Keratinocyte (primary cell): ENCODE measurements at regions not wholly inside any gene's neighbourhood (a gene's known extent, or its start where the extent isn't known, plus 50 kb on each side); places are given as distances from the start of the nearest gene placed in this dataset.

Experiments used
- DNase-seq: peaks from one replicate; pipeline ENCODE4 v3.0.0-alpha.2; 2011; ENCODE audit warnings: low read depth, missing footprints, low spot score
- FAIRE-seq: peaks from 2 replicates; lab custom pipeline; 2011; peaks lifted over from hg19 to GRCh38; lab: Jason Lieb, UNC
- H2AFZ ChIP-seq: 2 replicates; pipeline ENCODE4 v1.6.0; 2012; ENCODE audit warnings: low read length, control low read depth, inconsistent platforms; ENCODE audit not compliant: control insufficient read depth
- H3K27ac ChIP-seq: 2 replicates; pipeline ENCODE4 v1.5.1; 2011; ENCODE audit warnings: low read length; ENCODE audit not compliant: control insufficient read depth, insufficient read depth
- H3K27me3 ChIP-seq: 3 replicates; pipeline ENCODE4 v1.6.0; 2011; ENCODE audit warnings: low read length; ENCODE audit not compliant: control insufficient read depth, insufficient read depth; ENCODE audit errors: extremely low read depth
- H3K36me3 ChIP-seq, 2 experiments: 2 replicates in 1 of 2; 3 replicates in 1 of 2; pipeline ENCODE4 v1.5.1; 2011; ENCODE audit warnings: low read length in 2 of 2, mild to moderate bottlenecking in 1 of 2; ENCODE audit not compliant: control insufficient read depth in 2 of 2, insufficient read depth in 2 of 2; ENCODE audit errors: extremely low read depth in 1 of 2
- H3K4me1 ChIP-seq: 3 replicates; pipeline ENCODE4 v1.5.1; 2011; ENCODE audit warnings: low read length; ENCODE audit not compliant: control insufficient read depth, insufficient read depth; ENCODE audit errors: extremely low read depth
- H3K4me2 ChIP-seq: 3 replicates; pipeline ENCODE4 v1.6.0; 2011; ENCODE audit warnings: low read depth, low read length; ENCODE audit not compliant: control insufficient read depth, insufficient read depth; ENCODE audit errors: extremely low read depth
- H3K4me3 ChIP-seq, 3 experiments: fragments of 200-600 bp in 1 of 3; sonication (generic) in 1 of 3; 2 replicates in 2 of 3; 3 replicates in 1 of 3; pipeline ENCODE4 v1.5.1; 2011 to 2016; ENCODE audit warnings: low read length in 3 of 3, mild to moderate bottlenecking in 3 of 3, control low read depth in 2 of 3, inconsistent platforms in 1 of 3, low read depth in 1 of 3, mixed read lengths in 1 of 3, mixed run types in 1 of 3, moderate library complexity in 1 of 3; ENCODE audit not compliant: control insufficient read depth in 2 of 3, insufficient read depth in 2 of 3; ENCODE audit errors: extremely low read depth in 1 of 3
- H3K79me2 ChIP-seq: 2 replicates; pipeline ENCODE4 v1.6.0; 2012; ENCODE audit warnings: low read length; ENCODE audit not compliant: control insufficient read depth, insufficient read depth
- H3K9ac ChIP-seq: 3 replicates; pipeline ENCODE4 v1.6.0; 2011; ENCODE audit warnings: low read length; ENCODE audit not compliant: control insufficient read depth, insufficient read depth; ENCODE audit errors: extremely low read depth
- H3K9me1 ChIP-seq: 3 replicates; pipeline ENCODE4 v1.6.0; 2011; ENCODE audit warnings: low read length; ENCODE audit not compliant: control insufficient read depth, insufficient read depth; ENCODE audit errors: extremely low read depth
- H3K9me3 ChIP-seq: 2 replicates; pipeline ENCODE4 v1.5.1; 2012; ENCODE audit warnings: low read depth, low read length; ENCODE audit not compliant: control insufficient read depth
- H4K20me1 ChIP-seq: 3 replicates; pipeline ENCODE4 v1.6.0; 2011; ENCODE audit warnings: low read length; ENCODE audit not compliant: control insufficient read depth, insufficient read depth; ENCODE audit errors: extremely low read depth
- EZH2 ChIP-seq: IDR thresholded peaks from one replicate; pipeline ENCODE4 v1.6.1; 2012; ENCODE audit warnings: inconsistent platforms, mild to moderate bottlenecking, low read length, moderate library complexity
- dilution Hi-C: fragments of 300-500 bp; cut with MboI; formaldehyde crosslinking; loops from one replicate; pipeline ENCODE4 v1.7.0; 2020; ENCODE audit warnings: low sequenced_read_pairs; ENCODE audit not compliant: extremely low pct_ligation_motif_present
- TF ChIP-seq, protein P1 (sequence below), 3 experiments: IDR thresholded peaks in 1 of 3; conservative IDR thresholded peaks in 1 of 3; optimal IDR thresholded peaks in 1 of 3; 2 replicates in 2 of 3; 3 replicates in 1 of 3; pipeline versions ENCODE3 to v1.5.1; 2011; ENCODE audit warnings: low read length in 3 of 3, mild to moderate bottlenecking in 3 of 3, moderate library complexity in 2 of 3, control low read depth in 1 of 3, inconsistent platforms in 1 of 3; ENCODE audit not compliant: insufficient read depth in 2 of 3; ENCODE audit errors: extremely low read depth in 1 of 3

GRCh38 chr12:115312901-115313300 is 628.9 kb upstream of the TBX3 start:
- dilution Hi-C loops: no loop called here
- no peaks in the 10 kb centered on the region for H3K79me2 ChIP-seq
- H3K36me3 ChIP-seq: no peaks in the 10 kb centered on the region
- no peak overlapping the region for H2AFZ ChIP-seq
- no peaks in the 10 kb centered on the region for H3K9me3 ChIP-seq
- no peak overlapping the region for H3K27ac ChIP-seq
- H3K9ac ChIP-seq: no peak overlapping the region
- peaks cover 11% of the 10 kb centered on the region for H3K4me1 ChIP-seq
- H4K20me1 ChIP-seq: no peaks in the 10 kb centered on the region
- FAIRE-seq: peak; percentile 46
- no peaks in the 10 kb centered on the region for H3K9me1 ChIP-seq
- no peak overlapping the region for H3K4me3 ChIP-seq
- no peaks in the 10 kb centered on the region for H3K27me3 ChIP-seq
- H3K4me2 ChIP-seq: no peak overlapping the region
- TF ChIP-seq, protein P1, sequence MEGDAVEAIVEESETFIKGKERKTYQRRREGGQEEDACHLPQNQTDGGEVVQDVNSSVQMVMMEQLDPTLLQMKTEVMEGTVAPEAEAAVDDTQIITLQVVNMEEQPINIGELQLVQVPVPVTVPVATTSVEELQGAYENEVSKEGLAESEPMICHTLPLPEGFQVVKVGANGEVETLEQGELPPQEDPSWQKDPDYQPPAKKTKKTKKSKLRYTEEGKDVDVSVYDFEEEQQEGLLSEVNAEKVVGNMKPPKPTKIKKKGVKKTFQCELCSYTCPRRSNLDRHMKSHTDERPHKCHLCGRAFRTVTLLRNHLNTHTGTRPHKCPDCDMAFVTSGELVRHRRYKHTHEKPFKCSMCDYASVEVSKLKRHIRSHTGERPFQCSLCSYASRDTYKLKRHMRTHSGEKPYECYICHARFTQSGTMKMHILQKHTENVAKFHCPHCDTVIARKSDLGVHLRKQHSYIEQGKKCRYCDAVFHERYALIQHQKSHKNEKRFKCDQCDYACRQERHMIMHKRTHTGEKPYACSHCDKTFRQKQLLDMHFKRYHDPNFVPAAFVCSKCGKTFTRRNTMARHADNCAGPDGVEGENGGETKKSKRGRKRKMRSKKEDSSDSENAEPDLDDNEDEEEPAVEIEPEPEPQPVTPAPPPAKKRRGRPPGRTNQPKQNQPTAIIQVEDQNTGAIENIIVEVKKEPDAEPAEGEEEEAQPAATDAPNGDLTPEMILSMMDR (optimal IDR thresholded peaks at IDR 0.05 in 1 of 3, IDR thresholded peaks at IDR 0.05 in 1 of 3, conservative IDR thresholded peaks at IDR 0.05 in 1 of 3; ENCODE audit: extremely low read depth in 1 of 3, insufficient read depth in 2 of 3, low read length in 3 of 3): no peak
- TF ChIP-seq EZH2: no peak
- no peak for DNase-seq

- no peak for DNase-seq
- Histone ChIP-seq H3K4me1 (peaks cover 8% of the 10 kb centered on the region), H3K9ac (no peak overlapping the region), H3K4me3 (no peak overlapping the region), H3K27me3 (no peaks in the 10 kb centered on the region), H3K9me3 (no peaks in the 10 kb centered on the region), H4K20me1 (no peaks in the 10 kb centered on the region), H3K9me1 (no peaks in the 10 kb centered on the region), H3K36me3 (no peaks in the 10 kb centered on the region), H3K4me2 (no peak overlapping the region), H3K79me2 (no peaks in the 10 kb centered on the region), H2AFZ (no peak overlapping the region), H3K27ac (no peak overlapping the region)
- dilution Hi-C loops: no loop called here
- TF ChIP-seq EZH2: no peak
- TF ChIP-seq, protein P1 (optimal IDR thresholded peaks at IDR 0.05 in 1 of 3, IDR thresholded peaks at IDR 0.05 in 1 of 3, conservative IDR thresholded peaks at IDR 0.05 in 1 of 3; ENCODE audit: extremely low read depth in 1 of 3, insufficient read depth in 2 of 3, low read length in 3 of 3): no peak
- no peak for FAIRE-seq
These were observed 627.9 kb upstream of the TBX3 start for GRCh38 chr12:115311875-115312274.
